ENCODE measurements at regions not wholly inside any gene's neighbourhood (a gene's known extent, or its start where the extent isn't known, plus 50 kb on each side); places are given as distances from the start of the nearest gene placed in this dataset.
"Not testable (repeated sequence)": the region's sequence is repeated elsewhere in the genome, so short reads cannot be mapped to it uniquely, and the experiment has no call there.

- Histone ChIP-seq H3K36me3 (replicated peaks) (peaks cover 2% of the 10 kb centered on the region; the same call in 1 of the 2 replicates), H3K9me3 (no peaks in the 10 kb centered on the region), H3K4me3 (no peak overlapping the region), H3K27me3 (ENCODE audit: low read depth) (no peaks in the 10 kb centered on the region), H3K4me1 (no peaks in the 10 kb centered on the region)
- in situ Hi-C loops (cut with MboI; ENCODE audit: low sequenced_read_pairs): no loop called here
- DNase-seq (ENCODE audit: low spot score in 2 of 2): no peak
Measured at GRCh38 chr1:844472-845026, 79.2 kb upstream of the SAMD11 start.

GRCh38 chr1:845641-846040, 78.1 kb upstream of the SAMD11 start:
- H3K36me3 ChIP-seq (replicated peaks); H3K4me1 ChIP-seq; DNase-seq (ENCODE audit: low spot score in 2 of 2); H3K9me3 ChIP-seq; in situ Hi-C loops (cut with MboI; ENCODE audit: low sequenced_read_pairs); H3K4me3 ChIP-seq; H3K27me3 ChIP-seq (ENCODE audit: low read depth): not testable (repeated sequence)

- H3K36me3 ChIP-seq (replicated peaks); H3K4me3 ChIP-seq; H3K27me3 ChIP-seq (ENCODE audit: low read depth); in situ Hi-C loops (cut with MboI; ENCODE audit: low sequenced_read_pairs); H3K4me1 ChIP-seq; DNase-seq (ENCODE audit: low spot score in 2 of 2); H3K9me3 ChIP-seq: not testable (repeated sequence)
Measured at GRCh38 chr1:849873-850272, 73.8 kb upstream of the SAMD11 start.

- in situ Hi-C loops (cut with MboI; ENCODE audit: low sequenced_read_pairs); H3K4me3 ChIP-seq: not testable (repeated sequence)
Measured at GRCh38 chr1:850318-850717, 73.4 kb upstream of the SAMD11 start.

GRCh38 chr1:851398-851797, 72.3 kb upstream of the SAMD11 start:
- H3K9me3 ChIP-seq; in situ Hi-C loops (cut with MboI; ENCODE audit: low sequenced_read_pairs); H3K4me1 ChIP-seq; DNase-seq (ENCODE audit: low spot score in 2 of 2); H3K4me3 ChIP-seq; H3K27me3 ChIP-seq (ENCODE audit: low read depth); H3K36me3 ChIP-seq (replicated peaks): not testable (repeated sequence)

More at GRCh38 chr1:850318-850717, 73.4 kb upstream of the SAMD11 start:
- DNase-seq (ENCODE audit: low spot score in 2 of 2); H3K36me3 ChIP-seq (replicated peaks); H3K9me3 ChIP-seq; H3K4me1 ChIP-seq; H3K27me3 ChIP-seq (ENCODE audit: low read depth): not testable (repeated sequence)

- DNase-seq (ENCODE audit: low spot score in 2 of 2); H3K4me1 ChIP-seq; H3K36me3 ChIP-seq (replicated peaks); in situ Hi-C loops (cut with MboI; ENCODE audit: low sequenced_read_pairs); H3K4me3 ChIP-seq; H3K9me3 ChIP-seq; H3K27me3 ChIP-seq (ENCODE audit: low read depth): not testable (repeated sequence)
Measured at GRCh38 chr1:851841-852240, 71.9 kb upstream of the SAMD11 start.

GRCh38 chr1:855202-855981, 68.3 kb upstream of the SAMD11 start:
- H3K36me3 ChIP-seq (replicated peaks); H3K27me3 ChIP-seq (ENCODE audit: low read depth); in situ Hi-C loops (cut with MboI; ENCODE audit: low sequenced_read_pairs); DNase-seq (ENCODE audit: low spot score in 2 of 2); H3K9me3 ChIP-seq; H3K4me1 ChIP-seq; H3K4me3 ChIP-seq: not testable (repeated sequence)

GRCh38 chr1:856541-857057, 67.1 kb upstream of the SAMD11 start:
- H3K4me3 ChIP-seq; H3K27me3 ChIP-seq (ENCODE audit: low read depth); H3K9me3 ChIP-seq; DNase-seq (ENCODE audit: low spot score in 2 of 2); H3K36me3 ChIP-seq (replicated peaks); in situ Hi-C loops (cut with MboI; ENCODE audit: low sequenced_read_pairs); H3K4me1 ChIP-seq: not testable (repeated sequence)

GRCh38 chr1:857926-858648, 65.6 kb upstream of the SAMD11 start:
- H3K36me3 ChIP-seq (replicated peaks); H3K4me1 ChIP-seq; in situ Hi-C loops (cut with MboI; ENCODE audit: low sequenced_read_pairs); DNase-seq (ENCODE audit: low spot score in 2 of 2); H3K27me3 ChIP-seq (ENCODE audit: low read depth); H3K9me3 ChIP-seq; H3K4me3 ChIP-seq: not testable (repeated sequence)

GRCh38 chr1:858649-859041, 65.1 kb upstream of the SAMD11 start:
- H3K36me3 ChIP-seq (replicated peaks); H3K27me3 ChIP-seq (ENCODE audit: low read depth); H3K4me1 ChIP-seq; in situ Hi-C loops (cut with MboI; ENCODE audit: low sequenced_read_pairs); H3K4me3 ChIP-seq; H3K9me3 ChIP-seq; DNase-seq (ENCODE audit: low spot score in 2 of 2): not testable (repeated sequence)

- in situ Hi-C loops (cut with MboI; ENCODE audit: low sequenced_read_pairs); DNase-seq (ENCODE audit: low spot score in 2 of 2); H3K4me1 ChIP-seq; H3K4me3 ChIP-seq; H3K9me3 ChIP-seq; H3K27me3 ChIP-seq (ENCODE audit: low read depth); H3K36me3 ChIP-seq (replicated peaks): not testable (repeated sequence)
Measured at GRCh38 chr1:860941-861340, 62.8 kb upstream of the SAMD11 start.

- in situ Hi-C loops (cut with MboI; ENCODE audit: low sequenced_read_pairs): no loop called here
- Histone ChIP-seq H3K27me3 (ENCODE audit: low read depth) (peaks cover 2% of the 10 kb centered on the region; the same call in 1 of the 2 replicates), H3K9me3 (no peaks in the 10 kb centered on the region), H3K4me3 (no peak overlapping the region), H3K36me3 (replicated peaks) (no peaks in the 10 kb centered on the region), H3K4me1 (no peaks in the 10 kb centered on the region)
- no peak for DNase-seq (ENCODE audit: low spot score in 2 of 2)
Measured at GRCh38 chr1:861714-862113, 62.0 kb upstream of the SAMD11 start.

- H3K4me1 ChIP-seq; H3K4me3 ChIP-seq; H3K27me3 ChIP-seq (ENCODE audit: low read depth); H3K36me3 ChIP-seq (replicated peaks); DNase-seq (ENCODE audit: low spot score in 2 of 2); H3K9me3 ChIP-seq; in situ Hi-C loops (cut with MboI; ENCODE audit: low sequenced_read_pairs): not testable (repeated sequence)
Measured at GRCh38 chr1:862601-863000, 61.1 kb upstream of the SAMD11 start.

GRCh38 chr1:865633-866032, 58.1 kb upstream of the SAMD11 start:
- H3K9me3 ChIP-seq; H3K36me3 ChIP-seq (replicated peaks); H3K4me3 ChIP-seq: not testable (repeated sequence)

More at GRCh38 chr1:865633-866032, 58.1 kb upstream of the SAMD11 start:
- H3K4me1 ChIP-seq; H3K27me3 ChIP-seq (ENCODE audit: low read depth); DNase-seq (ENCODE audit: low spot score in 2 of 2); in situ Hi-C loops (cut with MboI; ENCODE audit: low sequenced_read_pairs): not testable (repeated sequence)
